HepG2 (cell line): ENCODE measurements at regions not wholly inside any gene's neighbourhood (a gene's known extent, or its start where the extent isn't known, plus 50 kb on each side); places are given as distances from the start of the nearest gene placed in this dataset.

Experiments used
- ATAC-seq: fragments of 200-7000 bp; cut with Tn5 transposase; 3 replicates; pipeline ENCODE4 v1.9.1; 2020; ENCODE audit warnings: mild to moderate bottlenecking, moderate library complexity
- BruUV-seq: library from RNA; stranded (reverse); fragments of 400-500 nt; replicated peaks from 2 replicates; lab custom pipeline; 2021; lab: Mats Ljungman, UMichigan
- CTCF ChIA-PET: fragments of 300-600 bp; formaldehyde crosslinking; extraction: SDS; loops from one replicate; lab custom pipeline; 2021; ENCODE audit warnings: low total read pairs, inconsistent platforms, low intra/inter-chr PET ratio; lab: Yijun Ruan, JAX
- POLR2A ChIA-PET: fragments of 350-600 bp; sonication (Branson Sonifier 250); formaldehyde crosslinking; loops from one replicate; lab custom pipeline; 2020; ENCODE audit warnings: antibody characterized with exemption, inconsistent platforms; lab: Yijun Ruan, JAX
- DNase-seq: peaks from one replicate; pipeline ENCODE4 v3.0.0-alpha.2; 2015; ENCODE audit warnings: low spot score
- FAIRE-seq: peaks from 3 replicates; lab custom pipeline; 2011; peaks lifted over from hg19 to GRCh38; lab: Jason Lieb, UNC
- H2AFZ ChIP-seq: one replicate; pipeline ENCODE4 v1.6.1; 2011; ENCODE audit warnings: low read length, inconsistent platforms
- H3K27ac ChIP-seq: fragments of 300-600 bp; 3 replicates; pipeline ENCODE4 v1.8.0; 2011; ENCODE audit warnings: mixed run types, mild to moderate bottlenecking, mixed read lengths, low read length, inconsistent platforms; ENCODE audit not compliant: insufficient read depth; ENCODE audit errors: extremely low read length
- H3K27me3 ChIP-seq, 2 experiments: fragments of 200-600 bp in 1 of 2; 2 replicates in 1 of 2; 3 replicates in 1 of 2; pipeline versions ENCODE4 v1.6.0 to v1.8.0; 2011; ENCODE audit warnings: low read length in 2 of 2, mild to moderate bottlenecking in 2 of 2, moderate library complexity in 2 of 2, inconsistent platforms in 1 of 2; ENCODE audit not compliant: insufficient read depth in 2 of 2, control insufficient read depth in 1 of 2
- H3K36me3 ChIP-seq, 2 experiments: fragments of 200-600 bp in 1 of 2; replicated peaks in 1 of 2; 2 replicates in 1 of 2; 3 replicates in 1 of 2; pipeline versions ENCODE4 v1.5.1 to v1.8.0; 2011; ENCODE audit warnings: low read length in 2 of 2, inconsistent platforms in 1 of 2; ENCODE audit not compliant: insufficient read depth in 2 of 2, control insufficient read depth in 1 of 2
- H3K4me1 ChIP-seq: 2 replicates; pipeline ENCODE4 v1.5.1; 2012; ENCODE audit warnings: low read length, inconsistent platforms; ENCODE audit not compliant: insufficient read depth
- H3K4me2 ChIP-seq: 2 replicates; pipeline ENCODE4 v1.6.0; 2011; ENCODE audit warnings: low read depth, low read length, inconsistent platforms
- H3K4me3 ChIP-seq, 3 experiments: fragments of 200-600 bp in 1 of 3; sonication (generic), shearing (Covaris generic) in 1 of 3; replicated peaks in 1 of 3; 2 replicates each; pipeline ENCODE4 v1.5.1; 2011 to 2016; ENCODE audit warnings: low read length in 3 of 3, inconsistent platforms in 2 of 3, low read depth in 2 of 3, mild to moderate bottlenecking in 2 of 3, control low read depth in 1 of 3, mixed read lengths in 1 of 3; ENCODE audit not compliant: insufficient read depth in 1 of 3
- H3K79me2 ChIP-seq: one replicate; pipeline ENCODE4 v1.6.1; 2011; ENCODE audit warnings: low read length, inconsistent platforms; ENCODE audit not compliant: insufficient read depth
- H3K9ac ChIP-seq: 2 replicates; pipeline ENCODE4 v1.6.0; 2011; ENCODE audit warnings: mild to moderate bottlenecking, low read depth, low read length, inconsistent platforms; ENCODE audit not compliant: insufficient read depth
- H3K9me3 ChIP-seq: 2 replicates; pipeline ENCODE4 v1.5.1; 2012; ENCODE audit warnings: mild to moderate bottlenecking, low read length
- H4K20me1 ChIP-seq: 2 replicates; pipeline ENCODE4 v1.6.0; 2011; ENCODE audit warnings: inconsistent platforms, mild to moderate bottlenecking, low read length, moderate library complexity; ENCODE audit not compliant: insufficient read depth
- ARID3A ChIP-seq: IDR thresholded peaks from 2 replicates; pipeline ENCODE4 v1.6.1; 2012; ENCODE audit warnings: low read depth, low read length, improper control_type of control experiment
- ATF4 ChIP-seq, 2 experiments: fragments of 450-650 bp in 1 of 2; sonication (generic) in 1 of 2; formaldehyde crosslinking; IDR thresholded peaks; 2 replicates each; pipeline versions ENCODE4 v1.5.0 to v1.8.0; 2020 to 2022; ENCODE audit warnings: mild to moderate bottlenecking in 1 of 2, missing genetic modification reagents in 1 of 2
- ATF7 ChIP-seq, 2 experiments: fragments of 450-650 bp in 1 of 2; sonication (generic) in 1 of 2; formaldehyde crosslinking in 1 of 2; IDR thresholded peaks; 2 replicates each; pipeline versions ENCODE4 v1.4.0 to v1.6.1; 2016 to 2020; ENCODE audit warnings: antibody characterized with exemption in 1 of 2, mild to moderate bottlenecking in 1 of 2, missing genetic modification reagents in 1 of 2
- CHD2 ChIP-seq: IDR thresholded peaks from 2 replicates; pipeline ENCODE4 v1.6.1; 2011; ENCODE audit warnings: low read depth, low read length, improper control_type of control experiment
- DR1 ChIP-seq: sonication (generic); formaldehyde crosslinking; IDR thresholded peaks from 2 replicates; pipeline ENCODE4 v1.8.0; 2021; ENCODE audit warnings: mild to moderate bottlenecking, missing genetic modification reagents, inconsistent platforms
- ELF4 ChIP-seq: sonication (generic); formaldehyde crosslinking; IDR thresholded peaks from 2 replicates; pipeline ENCODE4 v1.5.0; 2020; ENCODE audit warnings: missing genetic modification reagents, mild to moderate bottlenecking, moderate library complexity, borderline replicate concordance
- HIVEP1 ChIP-seq: sonication (generic); formaldehyde crosslinking; IDR thresholded peaks from 2 replicates; pipeline ENCODE4 v1.4.0; 2020; ENCODE audit warnings: mild to moderate bottlenecking, missing genetic modification reagents
- HNRNPUL1 ChIP-seq: fragments of 200-400 bp; formaldehyde crosslinking; IDR thresholded peaks from 2 replicates; pipeline ENCODE4 v1.6.1; 2017; ENCODE audit warnings: low read depth, mild to moderate bottlenecking, low read length, moderate library complexity
- MTA1 ChIP-seq: sonication (generic); formaldehyde crosslinking; IDR thresholded peaks from 2 replicates; pipeline ENCODE4 v1.4.0; 2020; ENCODE audit warnings: missing genetic modification reagents, mild to moderate bottlenecking, borderline replicate concordance
- NFRKB ChIP-seq: fragments of 450-650 bp; IDR thresholded peaks from 2 replicates; pipeline ENCODE4 v1.6.1; 2017
- PTBP1 ChIP-seq: fragments of 200-400 bp; formaldehyde crosslinking; IDR thresholded peaks from 2 replicates; pipeline ENCODE4 v1.6.1; 2018; ENCODE audit warnings: low read length, low read depth; ENCODE audit not compliant: poor library complexity, severe bottlenecking
- SAP130 ChIP-seq: IDR thresholded peaks from 2 replicates; pipeline ENCODE4 v1.6.1; 2016; ENCODE audit warnings: low read depth
- ZMAT5 ChIP-seq: sonication (generic); formaldehyde crosslinking; IDR thresholded peaks from 2 replicates; pipeline ENCODE4 v1.5.0; 2020; ENCODE audit warnings: mild to moderate bottlenecking, low read depth, missing genetic modification reagents, borderline replicate concordance
- ZNF225 ChIP-seq: sonication (generic); formaldehyde crosslinking; IDR thresholded peaks from 2 replicates; pipeline ENCODE4 v1.4.0; 2020; ENCODE audit warnings: mild to moderate bottlenecking, missing genetic modification reagents
- ZNF230 ChIP-seq: sonication (generic); formaldehyde crosslinking; IDR thresholded peaks from 2 replicates; pipeline ENCODE4 v1.4.0; 2020; ENCODE audit warnings: mild to moderate bottlenecking, missing genetic modification reagents
- ZNF280D ChIP-seq: sonication (generic); formaldehyde crosslinking; IDR thresholded peaks from 2 replicates; pipeline ENCODE4 v1.5.1; 2020; ENCODE audit warnings: mild to moderate bottlenecking, missing genetic modification reagents
- ZNF3 ChIP-seq: IDR thresholded peaks from 2 replicates; pipeline ENCODE4 v1.7.0; 2017; ENCODE audit warnings: inconsistent platforms
- ZNF460 ChIP-seq: sonication (generic); formaldehyde crosslinking; IDR thresholded peaks from 2 replicates; pipeline ENCODE4 v1.5.1; 2020; ENCODE audit warnings: missing genetic modification reagents, mild to moderate bottlenecking, borderline replicate concordance
- ZNF616 ChIP-seq: sonication (generic); formaldehyde crosslinking; IDR thresholded peaks from 2 replicates; pipeline ENCODE4 v1.5.0; 2020; ENCODE audit warnings: low read depth, mild to moderate bottlenecking, missing genetic modification reagents
- ZNF878 ChIP-seq: sonication (generic); formaldehyde crosslinking; IDR thresholded peaks from 2 replicates; pipeline ENCODE4 v1.8.1; 2023; ENCODE audit warnings: mild to moderate bottlenecking, missing genetic modification reagents, moderate library complexity
- WGBS: methylation state at CpG from one replicate; pipeline ENCODE4 v1.1.6; 2017; ENCODE audit warnings: low lambda C conversion rate; 5-methylcytosine and 5-hydroxymethylcytosine counted together
- in situ Hi-C: cut with HindIII; loops from 2 replicates; pipeline ENCODE4 v1.10.0; 2017; ENCODE audit warnings: low pct_unique_long_range_greater_than_20kb; ENCODE audit not compliant: extremely low pct_ligation_motif_present
- intact Hi-C: fragments of 100-400 bp; cut with micrococcal nuclease; formaldehyde crosslinking; loops from one replicate; pipeline ENCODE4 v1.10.0; 2022; ENCODE audit not compliant: unreplicated experiment

- FAIRE-seq: no peak
- H3K27me3 ChIP-seq: peaks cover 0 to 14% of the 10 kb centered on the region in 2 experiments; a peak in 2 of 5 replicates
- POLR2A ChIA-PET: no interaction called here
- no TSS peak for BruUV-seq
- 78% methylated on average over 4 of the region's 4 CpGs for WGBS
- peaks cover 18% of the 10 kb centered on the region for H3K4me1 ChIP-seq
- no peak for TF ChIP-seq PTBP1
- TF ChIP-seq ZNF225: no peak
- TF ChIP-seq ZNF280D: no peak
- TF ChIP-seq ELF4 (CRISPR knock-in tag): no peak
- TF ChIP-seq SAP130: no peak
- no peak for TF ChIP-seq CHD2
- TF ChIP-seq ZNF230 (CRISPR knock-in tag): no peak
- TF ChIP-seq ATF4 (CRISPR knock-in tag; IDR thresholded peaks at IDR 0.05): no peak
- no peak for TF ChIP-seq ZNF878 (CRISPR knock-in tag)
- no peak for TF ChIP-seq NFRKB
- TF ChIP-seq HNRNPUL1: no peak
- TF ChIP-seq DR1 (CRISPR knock-in tag): no peak
- TF ChIP-seq ZNF3 (CRISPR knock-in tag): no peak
- no peak for TF ChIP-seq ZMAT5
- no peak for TF ChIP-seq ZNF460 (CRISPR knock-in tag)
- no peak for TF ChIP-seq ATF7 (IDR thresholded peaks at IDR 0.05)
- TF ChIP-seq ATF7 (CRISPR knock-in tag; IDR thresholded peaks at IDR 0.05): no peak
- no peak for TF ChIP-seq MTA1 (CRISPR knock-in tag)
- TF ChIP-seq ZNF616: no peak
- TF ChIP-seq HIVEP1 (CRISPR knock-in tag): no peak
- no peak for TF ChIP-seq ARID3A
- ATAC-seq: no peak
- H2AFZ ChIP-seq: no peak overlapping the region
- no peak overlapping the region for H3K27ac ChIP-seq
- in situ Hi-C loops (loop anchor here (10.0 kb wide), 1 partner anchor 130 kb away; no protein-coding TSS in a partner anchor), intact Hi-C loops (no loop called here)
- no peak overlapping the region for H3K4me3 ChIP-seq
- H3K79me2 ChIP-seq: no peaks in the 10 kb centered on the region
- no peak overlapping the region for H3K4me2 ChIP-seq
- H3K36me3 ChIP-seq: no peaks in the 10 kb centered on the region
- no peak overlapping the region for H3K9ac ChIP-seq
- no peak for DNase-seq
- H3K9me3 ChIP-seq: no peaks in the 10 kb centered on the region
- H4K20me1 ChIP-seq: no peaks in the 10 kb centered on the region
- CTCF ChIA-PET: no interaction called here
Measured at GRCh38 chr5:36395260-36395659, 93.6 kb upstream of the RANBP3L start.
